Embryonic facial prominence (tissue), 1 donor: ENCODE measurements at regions not wholly inside any gene's neighbourhood (a gene's known extent, or its start where the extent isn't known, plus 50 kb on each side); places are given as distances from the start of the nearest gene placed in this dataset.
"Not testable (repeated sequence)": the region's sequence is repeated elsewhere in the genome, so short reads cannot be mapped to it uniquely, and the experiment has no call there.

Experiments used
- DNase-seq: peaks from one replicate; pipeline ENCODE4 v3.0.0-alpha.2; 2016; ENCODE audit errors: extremely low spot score

- no peak for DNase-seq
Measured at GRCh38 chr6:2378046-2378657, 132.7 kb upstream of the GMDS start.

DNA sequence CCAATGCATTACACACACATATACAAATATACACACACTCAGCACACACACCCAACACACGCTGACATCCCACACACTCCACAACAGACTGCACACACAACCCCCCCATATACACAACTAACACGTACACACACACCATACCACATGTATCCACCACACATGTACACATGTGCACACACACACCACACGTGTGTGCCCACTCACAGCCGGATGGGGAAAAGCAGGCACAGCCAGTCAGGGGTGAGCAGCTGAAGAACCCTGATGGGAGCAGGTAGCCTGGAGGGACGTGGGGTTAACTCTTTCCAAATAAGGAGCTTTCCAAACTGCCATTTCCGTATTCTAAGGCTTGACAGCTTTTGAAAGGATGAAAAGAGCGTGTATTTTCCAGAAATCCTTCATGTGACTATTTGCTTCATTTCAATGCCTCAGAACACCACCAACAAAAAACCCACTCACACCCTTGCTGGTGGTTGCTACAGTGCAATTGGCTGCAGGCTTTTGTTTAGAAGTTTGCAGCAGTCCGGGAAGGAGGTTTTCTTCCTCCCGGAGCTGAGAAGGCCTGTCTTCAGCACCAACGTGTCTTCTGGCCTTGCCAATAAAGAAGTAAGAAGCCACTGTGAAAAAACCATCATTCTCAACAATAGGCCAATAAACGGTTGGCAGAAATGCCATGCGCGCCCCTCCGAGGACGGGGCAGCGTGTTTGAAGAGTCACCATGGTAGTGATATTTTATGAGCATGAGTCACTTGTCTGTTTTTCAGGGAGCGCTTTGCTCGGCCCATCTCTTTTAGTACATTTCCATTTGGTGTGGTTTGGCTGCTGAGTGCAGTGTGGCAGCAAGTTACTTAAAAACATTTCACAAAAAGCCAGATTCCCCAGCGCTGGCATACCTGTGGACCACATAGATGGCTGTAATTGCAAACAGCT is 131.3 kb upstream of the GMDS start:
- no peak for DNase-seq

- no peak for DNase-seq
Measured at GRCh38 chr6:2375443-2375842, 130.0 kb upstream of the GMDS start.

DNA sequence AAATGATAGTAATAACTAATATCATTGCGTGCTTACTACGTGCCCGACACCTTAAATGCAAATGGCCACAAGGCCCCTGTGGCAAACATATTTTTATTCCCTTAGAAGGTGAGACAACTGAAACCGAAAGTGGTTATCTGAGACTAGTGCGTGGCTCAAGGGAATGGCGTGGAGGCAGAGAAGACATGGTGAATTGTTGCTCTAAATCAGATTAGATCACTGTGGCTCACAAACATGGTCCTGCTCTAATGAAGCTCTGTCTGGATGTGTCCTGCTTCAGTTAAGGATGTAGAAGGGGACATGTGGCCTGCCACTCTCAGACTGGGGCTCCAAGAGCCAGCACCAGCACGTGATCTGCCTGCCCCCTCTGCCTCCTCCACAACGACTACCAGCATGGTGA is 124.2 kb upstream of the GMDS start:
- DNase-seq, result no peak

GRCh38 chr6:2363211-2363610 is 117.8 kb upstream of the GMDS start:
- no peak for DNase-seq

DNA sequence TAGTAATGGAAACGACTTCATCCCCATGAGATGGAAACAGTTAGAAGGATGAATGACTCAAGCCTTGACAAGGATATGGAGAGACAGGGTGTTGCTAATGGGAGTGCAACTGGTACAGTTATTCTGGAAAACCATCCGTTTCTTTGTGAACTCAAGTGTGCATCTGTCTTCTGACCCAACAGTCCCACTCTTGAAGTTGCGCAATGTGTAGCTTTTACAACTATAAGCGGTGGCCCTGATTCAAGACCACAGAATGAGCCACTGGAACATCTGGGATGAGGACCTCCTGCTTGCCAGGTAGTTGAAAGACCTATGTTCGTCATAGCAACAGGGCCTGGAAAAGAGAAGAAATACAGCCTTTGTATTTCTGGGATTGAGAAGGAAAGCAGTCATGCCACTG is 115.8 kb upstream of the GMDS start:
- DNase-seq, result no peak

GRCh38 chr6:2360716-2361115 is 115.3 kb upstream of the GMDS start:
- DNase-seq, result no peak

GRCh38 chr6:2360126-2360525 is 114.7 kb upstream of the GMDS start:
- DNase-seq, result no peak

DNA sequence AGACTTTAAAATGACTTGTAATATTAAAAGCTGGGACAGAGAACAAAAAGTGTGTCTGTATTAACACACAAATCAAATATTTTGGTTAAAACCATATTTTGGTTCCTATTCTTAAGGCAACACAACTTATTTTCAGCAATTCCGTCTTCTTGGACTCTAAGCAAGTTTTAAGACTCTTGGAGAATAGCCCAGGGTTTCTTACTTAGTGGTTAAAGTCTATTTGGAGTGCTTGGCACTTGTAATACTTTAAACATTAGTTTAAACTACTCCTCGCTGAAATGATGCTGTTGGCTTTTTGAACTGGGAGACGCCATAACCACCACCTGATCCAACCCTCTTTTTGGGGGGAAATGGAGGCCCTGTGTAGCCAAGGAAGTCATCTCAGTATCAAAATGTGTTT is 109.7 kb upstream of the GMDS start:
- DNase-seq, result peak; percentile 29

- no peak for DNase-seq
Measured at GRCh38 chr6:2354138-2354491, 108.7 kb upstream of the GMDS start.

DNA sequence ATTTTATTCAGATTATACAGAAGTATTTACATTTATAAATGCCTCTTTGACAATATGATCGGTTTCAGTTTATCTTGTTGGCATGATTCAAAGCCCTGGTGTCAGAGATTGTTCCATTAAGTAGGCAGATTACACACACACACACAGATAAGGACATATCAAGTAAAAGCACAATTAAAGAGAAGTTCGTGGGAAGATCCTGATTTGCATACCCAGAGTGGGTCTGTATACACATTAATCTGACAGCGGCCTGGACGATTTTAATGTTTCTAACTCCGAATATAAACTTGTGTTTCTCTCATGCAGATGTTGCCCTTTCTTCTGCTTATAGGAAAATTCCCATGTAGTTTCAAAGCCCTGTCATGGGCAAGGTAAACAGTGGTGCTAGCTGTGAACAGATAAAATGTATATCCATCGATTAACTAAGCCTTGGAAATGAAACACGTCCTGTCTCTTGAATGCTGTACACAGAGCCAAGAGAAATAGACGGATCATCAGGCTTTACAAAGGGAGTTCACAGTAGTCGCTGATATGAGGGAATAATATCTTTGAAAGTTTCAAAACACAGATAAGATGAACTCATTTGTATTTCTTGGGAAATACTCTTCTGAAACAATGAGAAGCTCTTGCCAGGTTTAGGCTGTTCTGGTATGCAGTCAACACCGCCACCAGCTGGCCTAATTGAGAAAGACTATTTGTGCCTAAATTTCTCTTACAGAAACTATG is 108.2 kb upstream of the GMDS start:
- DNase-seq, result peak; percentile 67

GRCh38 chr6:2351807-2352431 is 106.5 kb upstream of the GMDS start:
- DNase-seq, result no peak

GRCh38 chr6:2351090-2351489 is 105.7 kb upstream of the GMDS start:
- no peak for DNase-seq

DNA sequence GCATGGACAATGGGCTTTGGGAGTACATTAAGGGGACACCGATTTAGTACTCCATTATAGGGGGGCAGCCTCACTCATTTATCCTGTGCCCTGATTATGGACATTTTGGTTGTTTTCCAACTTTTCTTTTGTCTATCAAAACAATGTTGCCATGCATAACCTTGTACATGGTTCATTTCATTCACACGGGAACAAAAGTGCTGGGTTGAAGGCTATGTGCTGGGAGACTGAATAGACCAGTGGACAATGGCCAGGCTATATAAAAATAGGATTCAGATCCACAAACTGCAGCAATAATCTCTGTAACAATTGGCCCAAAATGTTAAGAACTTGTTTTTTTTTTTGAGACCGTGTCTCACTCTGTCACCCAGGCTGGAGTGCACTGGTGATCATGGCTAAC is 100.7 kb upstream of the GMDS start:
- no peak for DNase-seq

GRCh38 chr6:2344319-2344905 is 99.0 kb upstream of the GMDS start:
- no peak for DNase-seq

DNA sequence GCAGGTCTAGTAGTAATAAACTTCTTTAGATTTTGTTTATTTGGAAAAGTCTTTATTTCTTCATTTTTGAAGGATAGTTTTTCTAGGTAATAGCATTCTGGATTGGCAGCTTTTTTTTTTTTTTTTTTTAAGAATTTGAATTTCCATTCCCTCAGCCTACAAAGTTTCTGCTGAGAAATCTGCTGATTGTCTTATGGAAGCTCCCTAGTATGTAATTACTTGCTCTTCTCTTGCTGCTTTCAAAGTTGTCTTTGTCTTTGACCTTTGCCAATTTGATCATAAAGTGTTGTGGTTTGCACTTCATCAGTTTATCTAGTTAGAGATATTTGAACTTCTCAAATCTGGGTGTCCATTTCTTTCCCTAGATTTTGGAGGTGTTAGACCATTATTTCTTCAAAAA is 82.2 kb upstream of the GMDS start:
- no peak for DNase-seq

- DNase-seq, result no peak
Measured at GRCh38 chr6:2324166-2324953, 79.0 kb upstream of the GMDS start.

GRCh38 chr6:2317498-2317897 is 72.1 kb upstream of the GMDS start:
- DNase-seq, result not testable (repeated sequence)

DNA sequence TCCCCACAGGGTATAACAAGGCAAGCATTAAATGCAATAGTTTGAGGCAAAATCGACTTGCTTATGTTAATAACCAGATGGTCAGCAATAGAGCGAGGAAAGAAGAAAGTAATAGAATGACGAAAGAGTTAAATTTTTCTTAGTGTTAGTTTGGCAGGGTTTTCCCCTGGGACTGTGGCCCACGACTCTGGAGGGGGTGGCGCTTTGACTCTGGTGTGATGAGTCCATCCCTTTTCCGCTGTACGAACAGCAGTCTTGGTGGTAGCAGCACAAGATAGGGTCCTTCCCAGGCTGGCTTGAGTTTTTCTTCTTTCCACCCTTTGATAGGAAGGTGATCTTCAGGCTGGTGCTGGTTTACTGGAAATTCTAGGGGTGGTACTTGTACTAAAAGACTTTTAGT is 69.2 kb upstream of the GMDS start:
- DNase-seq, result no peak

DNA sequence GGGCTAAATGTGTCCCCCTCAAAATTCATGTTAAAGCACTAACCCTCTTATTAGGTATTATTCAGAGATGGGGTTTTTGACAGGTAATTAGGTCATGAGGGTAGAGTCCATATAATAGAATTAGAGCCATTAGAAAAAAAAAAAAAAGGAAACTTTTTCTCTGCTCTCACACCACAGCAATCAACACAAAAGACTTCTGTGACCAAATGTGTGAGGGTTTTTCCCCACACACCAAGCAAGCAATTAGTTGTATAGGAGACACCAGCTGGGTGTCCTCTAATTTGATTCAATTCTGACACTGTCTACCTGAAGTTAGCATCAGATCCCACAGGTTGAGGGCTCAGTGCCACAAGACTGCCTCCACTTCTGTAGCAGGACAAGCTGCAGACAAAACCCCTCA is 64.6 kb upstream of the GMDS start:
- DNase-seq, result no peak

DNA sequence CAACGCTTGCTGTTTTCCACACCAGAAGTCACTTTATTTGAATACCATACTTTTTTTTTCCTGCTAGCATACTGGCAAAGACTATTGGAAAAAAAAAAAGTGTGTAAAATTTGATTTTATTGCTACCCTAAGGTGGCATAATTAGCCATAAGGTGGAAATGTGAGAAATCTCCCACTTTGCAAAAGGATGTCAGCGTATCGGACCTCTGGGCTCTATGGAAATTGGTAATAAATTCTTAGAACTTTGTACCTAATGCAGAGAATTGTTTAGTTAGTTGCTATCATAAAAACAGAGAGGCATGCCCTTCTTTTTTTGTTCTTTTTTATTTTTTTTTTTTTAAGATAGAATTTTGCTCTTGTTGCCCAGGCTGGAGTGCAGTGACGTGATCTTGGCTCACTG is 63.7 kb upstream of the GMDS start:
- no peak for DNase-seq
